ENCODE measurements at regions not wholly inside any gene's neighbourhood (a gene's known extent, or its start where the extent isn't known, plus 50 kb on each side); places are given as distances from the start of the nearest gene placed in this dataset.

- TF ChIP-seq, protein P1, sequence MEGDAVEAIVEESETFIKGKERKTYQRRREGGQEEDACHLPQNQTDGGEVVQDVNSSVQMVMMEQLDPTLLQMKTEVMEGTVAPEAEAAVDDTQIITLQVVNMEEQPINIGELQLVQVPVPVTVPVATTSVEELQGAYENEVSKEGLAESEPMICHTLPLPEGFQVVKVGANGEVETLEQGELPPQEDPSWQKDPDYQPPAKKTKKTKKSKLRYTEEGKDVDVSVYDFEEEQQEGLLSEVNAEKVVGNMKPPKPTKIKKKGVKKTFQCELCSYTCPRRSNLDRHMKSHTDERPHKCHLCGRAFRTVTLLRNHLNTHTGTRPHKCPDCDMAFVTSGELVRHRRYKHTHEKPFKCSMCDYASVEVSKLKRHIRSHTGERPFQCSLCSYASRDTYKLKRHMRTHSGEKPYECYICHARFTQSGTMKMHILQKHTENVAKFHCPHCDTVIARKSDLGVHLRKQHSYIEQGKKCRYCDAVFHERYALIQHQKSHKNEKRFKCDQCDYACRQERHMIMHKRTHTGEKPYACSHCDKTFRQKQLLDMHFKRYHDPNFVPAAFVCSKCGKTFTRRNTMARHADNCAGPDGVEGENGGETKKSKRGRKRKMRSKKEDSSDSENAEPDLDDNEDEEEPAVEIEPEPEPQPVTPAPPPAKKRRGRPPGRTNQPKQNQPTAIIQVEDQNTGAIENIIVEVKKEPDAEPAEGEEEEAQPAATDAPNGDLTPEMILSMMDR (IDR thresholded peaks at IDR 0.05; ENCODE audit: poor library complexity, severe bottlenecking) = no peak
- TF ChIP-seq REST (IDR thresholded peaks at IDR 0.05; ENCODE audit: borderline replicate concordance) (no peak), RAD21 (conservative IDR thresholded peaks at IDR 0.05) (no peak), POLR2AphosphoS5 (IDR thresholded peaks at IDR 0.05) (no peak), MXI1 (conservative IDR thresholded peaks at IDR 0.05; ENCODE audit: poor library complexity, severe bottlenecking) (no peak), TAF1 (IDR thresholded peaks at IDR 0.05; ENCODE audit: low read depth) (no peak)
These were observed 625.0 kb upstream of the MAN1A1 start for GRCh38 chr6:119974430-119975159.

Measured in neural cell (in vitro differentiated cells).